Thyroid gland (tissue), 4 donors: ENCODE measurements at regions not wholly inside any gene's neighbourhood (a gene's known extent, or its start where the extent isn't known, plus 50 kb on each side); places are given as distances from the start of the nearest gene placed in this dataset.

Experiments
- POLR2A ChIP-seq, 2 donors: fragments of 450-650 bp; IDR thresholded peaks; one replicate each; pipeline ENCODE4 v1.6.1; 2017; ENCODE audit warnings: antibody characterized with exemption in 2 of 2, mild to moderate bottlenecking in 2 of 2, moderate library complexity in 1 of 2
- TF ChIP-seq, protein P1 (sequence below), 6 experiments: fragments of 200-600 bp in 3 of 6; fragments of 450-650 bp in 3 of 6; sonication (generic) in 3 of 6; IDR thresholded peaks; one replicate each; pipeline ENCODE4 v1.5.1; 2016 to 2019; ENCODE audit warnings: antibody characterized with exemption in 6 of 6, mild to moderate bottlenecking in 2 of 6, inconsistent platforms in 1 of 6, moderate library complexity in 1 of 6

- TF ChIP-seq, protein P1, sequence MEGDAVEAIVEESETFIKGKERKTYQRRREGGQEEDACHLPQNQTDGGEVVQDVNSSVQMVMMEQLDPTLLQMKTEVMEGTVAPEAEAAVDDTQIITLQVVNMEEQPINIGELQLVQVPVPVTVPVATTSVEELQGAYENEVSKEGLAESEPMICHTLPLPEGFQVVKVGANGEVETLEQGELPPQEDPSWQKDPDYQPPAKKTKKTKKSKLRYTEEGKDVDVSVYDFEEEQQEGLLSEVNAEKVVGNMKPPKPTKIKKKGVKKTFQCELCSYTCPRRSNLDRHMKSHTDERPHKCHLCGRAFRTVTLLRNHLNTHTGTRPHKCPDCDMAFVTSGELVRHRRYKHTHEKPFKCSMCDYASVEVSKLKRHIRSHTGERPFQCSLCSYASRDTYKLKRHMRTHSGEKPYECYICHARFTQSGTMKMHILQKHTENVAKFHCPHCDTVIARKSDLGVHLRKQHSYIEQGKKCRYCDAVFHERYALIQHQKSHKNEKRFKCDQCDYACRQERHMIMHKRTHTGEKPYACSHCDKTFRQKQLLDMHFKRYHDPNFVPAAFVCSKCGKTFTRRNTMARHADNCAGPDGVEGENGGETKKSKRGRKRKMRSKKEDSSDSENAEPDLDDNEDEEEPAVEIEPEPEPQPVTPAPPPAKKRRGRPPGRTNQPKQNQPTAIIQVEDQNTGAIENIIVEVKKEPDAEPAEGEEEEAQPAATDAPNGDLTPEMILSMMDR (IDR thresholded peaks at IDR 0.05), result no peak
- no peak for TF ChIP-seq POLR2A (IDR thresholded peaks at IDR 0.05)
Measured at GRCh38 chr16:72419638-72420037, 247.7 kb upstream of the PMFBP1 start.
